ENCODE measurements at regions not wholly inside any gene's neighbourhood (a gene's known extent, or its start where the extent isn't known, plus 50 kb on each side); places are given as distances from the start of the nearest gene placed in this dataset.
"Not testable (repeated sequence)": the region's sequence is repeated elsewhere in the genome, so short reads cannot be mapped to it uniquely, and the experiment has no call there.

DNA sequence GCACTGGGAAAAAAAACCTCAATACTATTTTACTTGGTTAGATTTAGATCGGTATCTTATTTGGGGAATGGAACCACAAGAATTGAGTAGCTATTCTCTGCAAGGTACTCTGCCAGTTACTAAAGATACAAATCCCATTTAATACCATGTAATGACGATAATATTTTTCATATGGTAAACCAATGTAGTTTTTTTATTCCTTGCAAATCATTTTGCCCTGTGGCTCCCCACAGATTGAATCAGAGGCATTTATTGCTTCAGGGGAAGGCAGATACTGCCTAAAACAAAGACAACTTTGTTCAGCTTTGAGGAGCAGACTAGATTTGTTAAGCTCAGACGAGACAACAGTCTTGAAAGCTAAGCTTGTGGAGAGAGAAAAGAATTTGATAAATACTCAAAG, 226.7 kb upstream of the RUNX1 start:
- no peak for DNase-seq

DNA sequence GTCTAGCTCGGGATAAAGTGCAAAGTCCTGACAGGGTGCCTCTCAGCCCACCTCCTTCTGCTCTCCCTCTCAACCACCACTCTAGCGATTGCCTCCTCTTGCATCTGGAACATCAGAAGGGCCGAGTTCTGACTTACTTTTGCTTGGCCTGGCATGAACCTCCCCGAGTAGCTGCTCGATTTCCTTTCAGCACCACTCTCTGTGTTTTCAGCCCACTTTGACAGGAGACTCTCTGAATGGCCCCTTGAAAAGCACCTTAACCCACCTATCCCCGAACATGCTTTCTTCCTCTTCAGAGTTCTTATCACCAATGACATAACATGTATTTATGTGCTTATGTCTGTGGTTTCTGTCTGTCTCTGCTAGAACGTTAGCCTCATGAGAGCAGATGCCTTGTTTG, 225.8 kb upstream of the RUNX1 start:
- no peak for DNase-seq

DNA sequence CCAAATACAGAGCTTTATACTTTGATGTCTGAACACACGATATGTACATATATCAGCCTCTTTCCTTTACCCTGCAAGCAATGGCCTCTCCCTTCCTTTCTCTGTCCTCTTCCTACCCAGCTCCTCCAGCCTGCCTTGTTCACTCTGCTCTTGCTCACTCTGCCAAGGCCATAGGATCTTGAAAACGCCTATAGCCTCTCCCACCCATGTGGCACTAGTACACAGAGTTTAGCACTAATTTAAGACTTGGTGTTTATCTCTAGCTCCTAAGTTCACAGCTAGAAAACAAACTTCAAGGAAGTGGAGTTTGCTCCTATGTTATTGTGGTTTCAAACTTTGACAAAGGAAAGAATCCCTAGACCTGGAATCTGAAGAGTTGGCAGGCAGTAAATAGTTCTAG, 225.0 kb upstream of the RUNX1 start:
- no peak for DNase-seq

DNA sequence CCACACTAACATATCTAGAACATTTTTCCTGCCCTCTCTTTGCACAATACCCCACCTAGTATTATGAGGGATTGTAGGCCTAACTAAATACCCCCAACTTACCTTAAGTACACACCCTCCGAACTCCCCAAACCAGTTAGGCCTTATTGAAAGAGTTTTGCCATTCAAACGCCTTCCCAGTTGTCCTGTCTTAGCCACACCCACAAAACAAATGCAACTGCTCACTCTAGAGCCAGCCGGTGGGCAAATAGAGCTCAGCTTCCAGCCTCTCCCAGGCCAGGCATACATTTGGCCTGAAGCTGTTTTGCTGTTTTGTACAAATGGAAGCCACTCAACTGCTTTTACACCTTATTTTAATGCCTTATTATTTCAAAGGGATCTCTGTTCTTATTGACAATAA, 224.2 kb upstream of the RUNX1 start:
- no peak for DNase-seq

DNA sequence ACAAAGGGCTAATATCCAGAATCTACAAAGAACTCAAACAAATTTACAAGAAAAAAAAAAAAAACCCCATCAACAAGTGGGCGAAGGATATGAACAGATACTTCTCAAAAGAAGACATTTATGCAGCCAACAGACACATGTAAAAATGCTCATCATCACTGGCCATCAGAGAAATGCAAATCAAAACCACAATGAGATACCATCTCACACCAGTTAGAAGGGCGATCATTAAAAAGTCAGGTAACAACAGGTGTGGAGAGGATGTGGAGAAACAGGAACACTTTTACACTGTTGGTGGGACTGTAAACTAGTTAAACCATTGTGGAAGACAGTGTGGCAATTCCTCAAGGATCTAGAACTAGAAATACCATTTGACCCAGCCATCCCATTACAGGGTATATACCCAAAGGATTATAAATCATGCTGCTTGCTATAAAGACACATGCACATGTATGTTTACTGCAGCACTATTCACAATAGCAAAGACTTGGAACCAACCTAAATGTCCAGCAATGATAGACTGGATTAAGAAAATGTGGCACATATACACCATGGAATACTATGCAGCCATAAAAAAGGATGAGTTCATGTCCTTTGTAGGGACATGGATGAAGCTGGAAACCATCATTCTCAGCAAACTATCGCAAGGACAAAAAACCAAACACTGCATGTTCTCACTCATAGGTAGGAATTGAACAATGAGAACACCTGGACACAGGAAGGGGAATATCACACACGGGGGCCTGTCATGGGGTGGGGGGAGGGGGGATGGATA, 222.4 kb upstream of the RUNX1 start:
- DNase-seq, result not testable (repeated sequence)

DNA sequence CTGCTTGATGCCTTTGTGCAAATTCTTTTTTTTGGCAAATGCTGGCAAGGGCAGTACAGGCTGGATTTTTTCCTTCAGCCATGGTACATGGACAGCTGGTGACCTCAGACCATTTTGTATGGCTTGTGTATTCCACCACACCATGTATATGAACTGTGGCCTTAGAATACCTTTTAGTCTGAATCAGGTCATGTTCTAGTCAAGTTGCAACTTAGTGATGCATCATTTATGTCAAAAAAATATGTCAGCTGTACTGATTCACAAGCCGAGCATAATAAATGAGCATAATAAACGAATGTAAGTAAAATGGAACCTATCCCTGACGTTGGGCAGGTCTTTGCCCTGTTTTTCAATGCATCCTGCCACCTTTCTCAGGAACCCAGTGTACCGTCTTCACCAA, 219.7 kb upstream of the RUNX1 start:
- DNase-seq, result no peak

DNA sequence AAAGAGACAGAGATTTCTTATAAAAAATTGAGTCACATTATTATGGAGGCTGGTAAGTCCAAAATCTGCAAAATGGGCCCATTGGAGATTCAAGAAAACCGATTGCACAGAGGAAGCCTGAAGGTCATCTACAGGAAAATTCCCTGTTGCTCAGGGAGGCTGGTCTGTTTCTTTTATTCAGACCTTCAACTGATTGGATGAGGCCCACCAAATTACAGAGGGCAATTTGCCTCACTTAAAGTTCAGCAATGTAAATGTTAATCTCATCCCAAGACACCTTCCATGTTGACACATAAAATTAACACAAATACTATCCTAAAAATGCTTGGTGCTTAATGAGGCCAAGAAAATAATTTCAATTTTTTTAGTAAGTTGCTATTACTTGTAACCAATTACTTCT, 219.2 kb upstream of the RUNX1 start:
- no peak for DNase-seq

DNA sequence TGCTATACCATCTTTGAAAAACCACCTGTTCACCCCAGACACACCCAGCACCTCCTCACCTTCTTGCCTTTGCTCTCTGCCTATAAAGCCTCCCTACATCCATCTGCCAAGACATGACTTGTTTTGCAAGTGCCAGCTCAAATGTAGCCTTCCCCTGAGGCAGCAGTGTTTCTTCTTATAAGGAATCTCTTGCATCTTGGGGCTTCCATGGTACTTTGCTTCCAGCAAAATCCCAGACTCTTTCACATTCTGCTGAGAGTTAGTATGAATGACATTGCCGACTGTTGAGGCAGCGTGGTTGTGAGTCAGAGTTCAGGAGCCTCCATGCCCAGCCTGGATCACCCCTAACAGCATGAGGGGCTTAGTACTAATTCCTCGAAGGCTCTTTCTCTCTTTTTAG, 217.4 kb upstream of the RUNX1 start:
- no peak for DNase-seq

DNA sequence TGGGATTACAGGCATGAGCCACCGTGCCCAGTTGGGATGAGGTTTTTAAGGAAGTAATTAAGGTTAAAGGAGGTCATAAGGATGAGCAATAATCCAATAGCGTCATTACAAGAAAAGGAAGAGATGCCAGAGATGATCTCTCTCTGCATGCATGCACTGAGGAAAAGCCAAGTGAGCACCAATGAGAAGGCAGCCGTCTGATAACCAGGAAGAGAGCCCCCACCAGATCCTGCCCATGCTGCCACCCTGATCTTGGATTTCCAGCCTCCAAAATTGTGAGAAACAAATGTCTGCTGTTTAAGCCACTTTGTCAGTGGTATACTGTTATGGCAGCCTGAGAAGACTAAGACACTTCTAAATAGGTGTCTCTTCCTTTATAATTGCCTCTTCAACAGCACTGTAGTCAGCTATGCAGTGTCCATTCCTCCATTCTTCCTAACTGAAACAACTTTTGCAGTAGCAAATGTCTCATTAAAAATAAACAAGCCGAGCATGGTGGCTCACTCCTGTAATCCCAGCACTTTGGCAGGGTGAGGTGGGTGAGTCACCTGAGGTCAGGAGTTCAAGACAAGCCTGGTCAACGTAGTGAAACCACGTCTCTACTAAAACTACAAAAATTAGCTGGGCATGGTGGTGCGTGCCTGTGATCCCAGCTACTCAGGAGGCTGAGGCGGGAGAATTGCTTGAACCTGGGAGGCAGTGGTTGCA, 216.2 kb upstream of the RUNX1 start:
- no peak for DNase-seq

DNA sequence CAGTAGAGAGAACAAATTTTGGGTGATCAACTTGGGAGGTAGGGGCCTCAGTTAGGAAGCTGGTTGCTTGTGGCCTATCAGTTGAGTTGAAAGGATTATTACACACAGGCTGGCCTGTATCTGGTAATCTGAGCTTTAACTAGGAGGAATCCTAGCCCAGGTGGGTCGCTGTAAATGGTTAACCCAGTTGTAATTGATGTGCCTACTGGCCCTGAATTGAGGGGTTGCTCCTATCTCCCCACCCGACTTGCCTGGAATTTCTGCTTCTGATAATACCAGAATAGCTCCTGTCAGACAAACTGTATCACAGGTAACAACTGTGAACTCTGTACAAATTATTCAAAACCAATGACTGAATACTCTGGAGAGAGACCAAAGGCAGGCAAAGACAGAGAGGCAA, 210.4 kb upstream of the RUNX1 start:
- DNase-seq, result no peak

DNA sequence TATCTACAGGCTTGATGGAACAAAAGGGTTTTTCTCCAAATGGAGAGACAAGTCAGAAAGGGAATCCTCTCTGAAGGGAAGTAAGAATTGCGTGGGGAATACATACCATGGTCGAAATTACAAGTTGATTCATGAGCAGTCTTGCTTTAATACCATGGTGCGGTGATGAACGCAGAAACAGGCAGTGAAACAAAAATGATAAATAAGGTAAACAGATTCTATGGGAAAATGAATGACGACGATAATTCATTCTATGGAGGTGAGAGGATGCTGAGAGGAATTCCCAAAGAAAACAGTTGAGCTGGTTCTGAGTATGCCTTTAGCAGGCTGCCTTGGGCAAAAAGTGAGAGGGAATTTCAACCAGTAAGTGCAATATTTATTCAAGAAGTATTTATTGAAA, 209.4 kb upstream of the RUNX1 start:
- DNase-seq, result no peak

DNA sequence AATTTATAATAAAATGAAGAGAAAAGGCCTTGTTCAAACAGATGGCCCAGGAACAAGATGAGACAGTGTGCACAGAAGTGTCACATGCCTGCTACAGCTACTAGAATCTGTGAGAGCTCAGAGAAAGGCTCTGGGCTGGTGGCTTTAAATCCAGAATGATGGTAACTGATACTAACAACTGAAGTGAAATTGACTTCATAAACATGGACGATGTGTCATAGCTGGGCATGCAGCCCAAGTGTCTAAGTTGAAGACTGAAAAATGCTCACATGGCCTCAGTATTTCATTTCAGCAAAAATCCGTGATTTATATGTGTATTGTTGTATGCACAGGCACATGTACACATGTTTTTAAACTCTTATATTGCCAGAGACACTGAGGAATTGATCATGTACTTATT, 208.3 kb upstream of the RUNX1 start:
- no peak for DNase-seq

DNA sequence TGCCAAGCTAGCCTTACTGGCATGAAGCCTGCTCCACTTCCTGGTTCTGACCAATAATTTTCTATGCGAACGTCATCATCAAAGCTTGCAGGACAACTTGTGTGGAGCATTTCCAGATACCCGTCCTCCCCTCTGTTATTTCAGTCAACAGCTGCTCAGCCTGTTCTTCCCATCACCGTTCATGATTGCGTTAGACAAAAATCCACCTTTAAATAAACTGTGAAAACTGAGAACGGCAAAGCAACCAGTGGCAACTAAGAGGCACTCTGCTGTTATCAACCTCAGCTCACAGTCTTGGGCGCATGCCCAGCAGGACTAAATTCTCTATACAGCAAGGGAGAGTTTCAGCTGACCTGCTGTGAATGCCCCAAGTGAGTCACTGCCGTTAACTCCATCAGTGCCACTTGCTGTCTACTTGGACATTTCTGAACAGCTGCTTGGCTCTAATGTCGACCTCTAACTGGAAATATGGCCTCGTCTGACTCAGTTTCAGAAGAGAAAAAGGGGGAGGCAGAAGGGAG, 207.4 kb upstream of the RUNX1 start:
- peak in 1 of 2 experiments; percentile 22 for DNase-seq

DNA sequence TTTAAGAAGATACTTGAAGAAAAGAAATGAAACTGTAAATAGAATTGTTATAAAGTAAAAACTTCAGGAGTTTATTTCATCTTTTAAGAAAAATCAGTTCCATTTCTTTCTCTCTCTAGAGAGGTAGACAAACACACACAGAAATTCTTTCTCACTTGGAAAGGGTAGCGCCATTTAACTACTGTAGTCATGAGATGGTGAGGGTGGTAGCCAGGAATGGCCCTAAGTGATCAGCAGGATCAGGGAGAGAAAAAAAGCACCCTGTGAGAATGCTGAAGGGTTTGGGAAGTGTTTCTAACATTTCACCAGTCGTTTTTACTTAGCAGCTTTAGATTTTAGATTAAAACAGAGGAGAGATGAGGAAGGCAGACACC, 205.7 kb upstream of the RUNX1 start:
- no peak for DNase-seq

DNA sequence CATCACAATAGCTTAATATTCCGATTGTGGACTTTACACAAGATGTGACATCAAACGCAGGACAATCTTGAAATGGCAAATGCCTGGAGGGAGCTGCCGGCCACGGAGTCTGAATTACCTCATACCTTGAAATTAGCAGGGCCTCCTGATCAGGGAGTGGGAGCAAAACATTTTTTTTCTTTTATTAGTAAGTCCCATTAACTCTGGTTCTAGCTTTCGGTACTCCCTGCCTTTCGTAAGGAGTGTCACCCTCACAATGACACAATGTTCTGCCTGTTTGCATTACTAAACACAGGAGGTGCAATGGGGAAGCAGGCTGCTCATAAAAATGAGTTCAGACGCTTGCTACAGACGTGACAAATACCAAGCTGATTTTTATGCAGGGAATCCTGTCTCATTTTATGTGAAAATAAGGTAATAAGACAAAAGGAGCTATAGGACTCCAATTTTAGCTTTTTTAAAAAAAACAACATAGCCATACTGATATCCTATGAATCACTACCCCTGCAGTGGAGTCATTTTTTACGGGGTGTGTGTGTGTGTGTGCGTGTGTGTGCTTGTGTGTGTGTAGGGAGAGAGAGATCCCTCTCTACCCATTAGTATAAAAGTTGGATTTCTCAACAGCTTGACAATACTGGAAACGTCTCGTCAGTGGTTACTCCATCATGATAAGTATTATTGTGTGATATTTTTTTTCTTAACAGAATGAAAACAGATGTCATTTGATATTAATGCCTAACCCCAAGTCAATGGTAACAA, 205.1 kb upstream of the RUNX1 start:
- DNase-seq, result no peak

DNA sequence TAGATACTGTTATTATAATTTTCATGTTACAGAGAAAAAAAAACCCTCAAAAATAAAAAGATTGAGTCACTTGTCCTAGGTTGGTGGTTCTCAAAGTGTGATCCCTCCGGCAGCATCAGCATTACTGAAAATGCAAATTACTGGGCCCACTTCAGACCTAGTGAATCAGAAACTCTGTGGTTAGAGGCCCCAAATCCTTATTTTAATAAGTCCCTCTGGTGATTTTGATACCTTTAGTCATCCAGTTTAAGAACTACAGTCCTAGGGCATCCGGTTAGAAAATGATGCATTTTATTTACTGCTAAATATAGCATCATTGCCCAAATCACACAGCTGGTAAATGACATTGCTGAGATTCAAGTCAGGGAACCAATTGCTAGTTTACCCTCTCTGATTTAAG, 203.7 kb upstream of the RUNX1 start:
- DNase-seq, result peak; percentile 25 to 48

DNA sequence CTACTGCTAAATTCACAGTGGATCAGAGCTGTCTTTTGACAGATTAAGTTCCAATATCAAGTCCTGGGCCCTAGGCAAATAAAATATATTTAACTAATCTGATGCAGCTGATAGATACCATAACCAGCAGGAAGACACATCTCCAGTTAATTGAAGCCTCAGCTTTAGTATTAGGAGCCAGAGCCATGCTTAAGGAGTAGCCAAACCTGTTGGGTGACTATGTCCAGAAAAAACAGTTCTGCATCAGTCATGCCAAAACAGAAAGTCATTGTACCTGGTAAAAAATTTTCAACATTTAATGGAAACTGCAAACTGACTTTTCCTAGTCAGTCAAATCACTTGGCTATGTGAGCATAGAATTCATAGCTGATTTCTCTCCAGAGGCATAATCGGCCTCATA, 200.5 kb upstream of the RUNX1 start:
- no peak for DNase-seq

DNA sequence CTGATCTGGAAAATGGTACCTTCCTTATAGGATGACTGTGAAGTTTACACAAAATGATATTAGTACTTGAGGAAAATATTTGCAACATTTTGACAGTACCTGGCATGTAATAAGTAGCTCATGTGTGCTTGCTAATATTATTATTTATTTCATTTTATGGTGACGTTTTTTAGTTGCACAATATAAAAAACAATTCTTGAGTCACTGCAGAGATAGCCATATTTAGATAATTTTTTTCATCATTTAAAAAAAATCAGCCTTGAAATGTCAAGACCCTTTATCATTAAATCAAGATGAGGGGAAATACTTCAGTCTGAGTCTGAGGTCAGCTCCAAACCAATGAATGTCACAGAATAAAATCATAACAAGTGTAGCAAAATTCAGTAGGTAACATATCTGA, 196.8 kb upstream of the RUNX1 start:
- DNase-seq, result no peak

DNA sequence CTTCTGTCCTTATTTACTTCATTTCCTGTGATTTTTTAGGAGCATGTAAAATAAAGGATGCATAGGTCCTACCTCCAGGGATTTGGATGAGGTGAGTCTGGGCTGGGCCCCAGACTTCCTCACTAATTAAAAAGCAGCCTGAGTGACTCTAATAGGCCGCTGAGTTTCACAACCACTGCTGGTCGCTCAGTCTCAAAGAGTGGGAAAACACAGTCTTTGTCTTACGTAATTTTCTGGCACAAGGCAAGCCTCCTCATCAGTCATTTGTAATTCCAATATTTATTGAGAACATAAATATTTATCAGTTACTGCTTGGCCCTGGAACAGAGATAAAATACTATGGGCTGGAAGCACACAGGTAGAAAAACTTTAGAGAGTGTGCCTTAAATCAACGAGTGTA, 195.4 kb upstream of the RUNX1 start:
- no peak for DNase-seq

DNA sequence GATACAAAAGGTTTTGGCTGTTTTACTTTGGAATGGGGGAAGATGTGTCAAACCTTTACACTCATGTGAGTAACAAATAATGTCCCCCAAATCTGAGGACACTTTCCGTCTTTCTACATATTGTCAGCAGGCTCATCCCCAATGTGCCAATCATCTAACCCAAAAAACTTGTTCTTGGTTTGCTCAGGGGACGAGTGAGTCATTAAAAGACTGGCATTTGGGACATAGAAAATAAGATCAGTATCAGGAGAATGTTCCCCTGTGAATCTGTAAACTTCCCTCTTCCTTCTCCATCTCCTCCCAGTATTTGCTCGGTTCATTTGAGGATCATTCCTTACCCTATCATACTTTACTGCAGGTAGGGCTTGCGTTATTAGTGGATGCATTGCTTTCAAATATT, 194.1 kb upstream of the RUNX1 start:
- no peak for DNase-seq

DNA sequence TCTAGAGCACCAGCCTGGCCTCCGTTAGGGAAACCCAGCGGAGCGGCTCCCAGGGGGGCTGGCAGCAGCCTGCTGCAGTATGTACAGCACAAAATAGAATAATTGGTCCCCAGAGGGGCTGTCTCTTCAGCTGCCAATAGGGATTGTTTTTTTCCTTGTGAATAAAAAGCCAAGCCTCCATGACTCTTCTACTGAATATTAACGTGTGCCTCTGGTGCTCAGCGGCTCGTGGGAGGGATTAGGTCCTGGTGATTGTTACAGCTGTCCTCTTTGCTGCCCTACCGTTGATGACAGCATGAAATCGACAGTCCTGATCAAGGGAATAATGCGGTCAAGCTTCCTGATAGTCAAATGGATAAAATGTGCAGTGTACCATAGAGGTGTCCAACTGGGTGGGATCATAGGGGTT, 190.7 kb upstream of the RUNX1 start:
- no peak for DNase-seq

DNA sequence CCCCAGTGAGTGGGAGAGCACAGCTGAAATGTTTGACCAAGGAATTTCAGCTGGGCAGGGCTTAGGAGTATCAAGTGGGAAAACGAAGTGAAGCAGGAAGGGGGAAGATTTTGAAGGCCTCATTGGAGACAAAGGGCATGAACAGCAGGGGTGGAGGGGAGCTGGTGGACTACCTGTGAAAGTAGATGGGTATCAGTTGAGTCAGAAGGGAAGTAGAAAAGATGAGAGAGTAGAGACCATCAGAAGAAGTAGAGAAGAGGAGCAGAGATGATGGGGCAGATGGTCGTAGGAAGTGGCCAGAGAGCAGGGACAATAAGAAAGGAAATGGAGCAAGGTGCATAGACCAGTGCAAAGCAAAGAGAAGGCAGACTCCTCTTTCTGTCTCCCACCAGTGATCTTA, 189.0 kb upstream of the RUNX1 start:
- no peak for DNase-seq

DNA sequence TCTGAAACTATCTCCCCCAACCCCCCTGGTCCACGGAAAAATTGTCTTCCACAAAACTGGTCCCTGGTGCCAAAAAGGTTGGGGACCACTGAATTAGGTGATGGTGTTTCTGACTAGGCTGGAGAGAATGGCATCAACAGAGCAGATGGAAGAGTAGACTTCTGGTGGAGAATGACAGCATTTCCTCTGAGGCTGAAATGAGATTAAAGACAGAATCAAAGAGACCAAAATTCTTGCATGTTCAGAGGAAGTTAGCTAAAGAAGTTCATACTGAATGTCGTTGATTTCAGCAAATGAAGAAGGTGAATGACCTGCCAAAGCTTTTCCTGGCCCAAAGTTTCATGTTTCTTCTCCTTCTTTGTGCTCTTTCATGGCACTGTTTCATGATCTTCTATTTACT, 188.2 kb upstream of the RUNX1 start:
- no peak for DNase-seq

DNA sequence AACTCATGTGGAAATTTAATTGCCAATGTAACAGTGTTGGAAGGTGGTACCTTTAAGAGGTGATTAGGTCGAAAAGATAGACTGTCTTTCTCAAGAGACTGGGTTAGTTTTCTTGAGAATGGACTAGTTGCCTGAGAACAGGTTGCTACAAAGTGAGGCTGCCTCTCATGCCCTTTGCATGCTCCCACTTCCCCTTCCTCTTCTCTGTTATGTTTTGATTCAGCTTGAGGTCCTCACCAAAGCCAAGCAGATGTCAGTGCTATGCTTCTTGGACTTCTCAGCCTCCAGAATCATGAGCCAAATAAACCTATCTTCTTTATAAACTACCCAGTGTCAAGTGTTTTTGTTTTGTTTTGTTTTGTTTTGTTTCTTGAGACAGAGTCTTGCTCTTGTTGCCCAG, 187.0 kb upstream of the RUNX1 start:
- DNase-seq, result no peak

Data from activated CD4-positive, alpha-beta T cell treated with anti-CD3 and anti-CD28 coated beads, Interleukin-2, amount 50 U/mL, for 48 hours (primary cell).